ENCODE measurements at regions not wholly inside any gene's neighbourhood (a gene's known extent, or its start where the extent isn't known, plus 50 kb on each side); places are given as distances from the start of the nearest gene placed in this dataset.

GRCh38 chr11:130641876-130642275 lies 193.4 kb downstream of the ADAMTS15 start:
- TF ChIP-seq, protein P1, sequence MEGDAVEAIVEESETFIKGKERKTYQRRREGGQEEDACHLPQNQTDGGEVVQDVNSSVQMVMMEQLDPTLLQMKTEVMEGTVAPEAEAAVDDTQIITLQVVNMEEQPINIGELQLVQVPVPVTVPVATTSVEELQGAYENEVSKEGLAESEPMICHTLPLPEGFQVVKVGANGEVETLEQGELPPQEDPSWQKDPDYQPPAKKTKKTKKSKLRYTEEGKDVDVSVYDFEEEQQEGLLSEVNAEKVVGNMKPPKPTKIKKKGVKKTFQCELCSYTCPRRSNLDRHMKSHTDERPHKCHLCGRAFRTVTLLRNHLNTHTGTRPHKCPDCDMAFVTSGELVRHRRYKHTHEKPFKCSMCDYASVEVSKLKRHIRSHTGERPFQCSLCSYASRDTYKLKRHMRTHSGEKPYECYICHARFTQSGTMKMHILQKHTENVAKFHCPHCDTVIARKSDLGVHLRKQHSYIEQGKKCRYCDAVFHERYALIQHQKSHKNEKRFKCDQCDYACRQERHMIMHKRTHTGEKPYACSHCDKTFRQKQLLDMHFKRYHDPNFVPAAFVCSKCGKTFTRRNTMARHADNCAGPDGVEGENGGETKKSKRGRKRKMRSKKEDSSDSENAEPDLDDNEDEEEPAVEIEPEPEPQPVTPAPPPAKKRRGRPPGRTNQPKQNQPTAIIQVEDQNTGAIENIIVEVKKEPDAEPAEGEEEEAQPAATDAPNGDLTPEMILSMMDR (IDR thresholded peaks at IDR 0.05): no peak
- TF ChIP-seq POLR2AphosphoS5 (IDR thresholded peaks at IDR 0.05; ENCODE audit: low read depth, low read length): no peak

All from Panc1 (cell line).